Renal pelvis (tissue), 1 donor: ENCODE measurements at regions not wholly inside any gene's neighbourhood (a gene's known extent, or its start where the extent isn't known, plus 50 kb on each side); places are given as distances from the start of the nearest gene placed in this dataset.

Experiments
- DNase-seq: peaks from one replicate; pipeline ENCODE4 v3.0.0-alpha.2; 2013

DNA sequence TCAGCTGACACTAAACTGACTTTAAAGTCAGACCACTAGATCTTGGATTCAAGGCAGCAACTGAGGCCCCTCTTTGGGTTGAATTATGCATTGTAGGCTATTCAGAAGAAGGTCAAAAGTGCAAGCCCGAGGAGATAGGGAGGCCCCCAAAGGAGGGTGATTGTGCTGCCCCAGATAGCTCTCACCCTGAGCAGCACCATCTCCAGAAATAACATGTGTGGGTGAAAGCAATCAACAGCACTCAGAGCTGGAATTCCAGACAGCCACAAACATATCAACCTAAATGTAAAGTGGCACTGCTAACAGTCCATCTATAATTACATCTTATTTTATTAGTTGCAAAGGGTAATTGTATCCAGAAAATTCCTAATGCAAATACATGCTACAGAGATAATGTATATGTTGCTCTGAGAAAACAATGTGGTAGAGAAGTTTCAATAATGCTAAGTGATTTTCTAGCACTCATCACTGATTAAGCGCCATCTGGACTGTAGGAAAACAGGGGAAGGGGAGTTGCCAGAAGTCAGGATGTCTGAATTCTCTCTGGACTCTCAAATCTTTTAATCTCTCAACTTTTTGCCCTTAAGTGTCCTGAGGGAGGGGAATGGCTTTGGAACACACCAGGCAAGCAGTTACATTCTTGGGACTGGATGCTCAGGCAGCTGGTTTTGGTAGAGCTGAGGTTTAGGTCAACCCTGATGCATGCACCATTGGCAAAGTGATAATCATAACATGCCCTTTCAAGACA, 61.8 kb upstream of the SFRP2 start:
- DNase-seq: no peak

DNA sequence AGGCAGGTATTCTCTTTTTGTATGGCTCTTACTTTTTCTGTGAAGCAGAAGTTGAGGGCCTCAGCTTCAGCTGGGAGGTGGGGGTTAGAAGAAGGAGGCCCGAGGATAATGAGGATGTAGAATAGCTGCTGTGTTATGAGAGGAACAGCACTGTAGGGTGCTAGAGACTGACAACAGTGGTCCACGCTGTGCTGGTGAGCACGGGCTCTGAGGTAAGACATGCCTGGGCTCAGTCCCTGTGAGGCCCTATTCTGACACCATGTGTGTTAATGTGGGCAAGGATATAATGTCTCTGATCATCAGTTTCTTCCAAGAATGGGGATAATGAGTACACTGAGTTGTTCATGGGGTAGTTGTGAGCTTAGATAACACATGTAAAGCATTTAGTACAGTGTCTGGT, 55.3 kb upstream of the SFRP2 start:
- DNase-seq: no peak
